Heart left ventricle (tissue), 13 donors: ENCODE measurements at regions not wholly inside any gene's neighbourhood (a gene's known extent, or its start where the extent isn't known, plus 50 kb on each side); places are given as distances from the start of the nearest gene placed in this dataset.

ENCODE experiments used
- POLR2A ChIP-seq, 2 donors: fragments of 450-650 bp; IDR thresholded peaks; one replicate each; pipeline ENCODE4 v1.6.1; 2017; ENCODE audit warnings: antibody characterized with exemption in 2 of 2, mild to moderate bottlenecking in 2 of 2, moderate library complexity in 2 of 2
- TF ChIP-seq, protein P1 (sequence below), 12 donors: fragments of 200-600 bp; sonication (generic) in 4 of 12; IDR thresholded peaks; one replicate each; pipeline versions ENCODE4 v1.5.0 to v1.8.0; 2018 to 2022; ENCODE audit warnings: antibody characterized with exemption in 12 of 12, mild to moderate bottlenecking in 5 of 12
- donor health status: ischemic (EF 13 %, LVEDD 7.1; RV severe dilation, severe dysfunction).
- donor health status: DM: no; HTN: yes; CAD: no.
- donor health status: DM: no; HTN: no; CAD: no.
- donor health status: ischemic (EF 25% LVEDD 6.9; RV normal size, moderate dysfunction).
- donor health status: ischemic (EF 25% LVEDD 5.7; RV mildly dilated, moderate dysfunction).
- donor health status: ischemic (EF 35%, LVEDD 5.7; RV mildly dilated, moderate dysfunction).
- donor health status: nonischemic (EF 11% LVEDD 7.7; RV severe dilation, severe dysfunction).
- donor health status: DM: yes; HTN: yes; CAD: no.
- donor health status: PGD.
- donor health status: ischemic (EF 29% LVEDD 5.4; RV normal size, mild dysfunction).
- donor health status: nonischemic (EF 23%, LVEDD 6.1; RV moderate dilation, normal function).

DNA sequence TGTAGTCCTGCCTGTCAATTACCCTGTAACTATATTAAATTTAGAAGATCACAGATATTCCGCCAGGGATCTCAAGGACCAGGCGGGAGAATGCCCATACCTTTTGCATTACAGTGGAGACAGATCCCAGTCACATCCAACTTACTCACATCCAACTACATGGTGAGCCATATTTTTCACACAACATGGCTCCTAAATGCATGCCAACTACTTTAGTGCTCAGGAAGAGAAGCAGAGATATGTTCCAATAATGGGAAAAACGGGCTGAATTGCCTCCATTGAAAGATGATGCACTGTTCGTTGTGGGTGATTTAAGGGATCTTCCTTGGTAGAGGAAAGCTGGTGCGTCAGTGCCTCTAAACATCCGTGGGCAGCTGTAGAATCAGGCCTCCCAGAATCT lies 304.5 kb downstream of the CD83 start:
- TF ChIP-seq, protein P1, sequence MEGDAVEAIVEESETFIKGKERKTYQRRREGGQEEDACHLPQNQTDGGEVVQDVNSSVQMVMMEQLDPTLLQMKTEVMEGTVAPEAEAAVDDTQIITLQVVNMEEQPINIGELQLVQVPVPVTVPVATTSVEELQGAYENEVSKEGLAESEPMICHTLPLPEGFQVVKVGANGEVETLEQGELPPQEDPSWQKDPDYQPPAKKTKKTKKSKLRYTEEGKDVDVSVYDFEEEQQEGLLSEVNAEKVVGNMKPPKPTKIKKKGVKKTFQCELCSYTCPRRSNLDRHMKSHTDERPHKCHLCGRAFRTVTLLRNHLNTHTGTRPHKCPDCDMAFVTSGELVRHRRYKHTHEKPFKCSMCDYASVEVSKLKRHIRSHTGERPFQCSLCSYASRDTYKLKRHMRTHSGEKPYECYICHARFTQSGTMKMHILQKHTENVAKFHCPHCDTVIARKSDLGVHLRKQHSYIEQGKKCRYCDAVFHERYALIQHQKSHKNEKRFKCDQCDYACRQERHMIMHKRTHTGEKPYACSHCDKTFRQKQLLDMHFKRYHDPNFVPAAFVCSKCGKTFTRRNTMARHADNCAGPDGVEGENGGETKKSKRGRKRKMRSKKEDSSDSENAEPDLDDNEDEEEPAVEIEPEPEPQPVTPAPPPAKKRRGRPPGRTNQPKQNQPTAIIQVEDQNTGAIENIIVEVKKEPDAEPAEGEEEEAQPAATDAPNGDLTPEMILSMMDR (IDR thresholded peaks at IDR 0.05): no peak
- no peak for TF ChIP-seq POLR2A (IDR thresholded peaks at IDR 0.05)
